Adipocyte (in vitro differentiated cells): ENCODE measurements at regions not wholly inside any gene's neighbourhood (a gene's known extent, or its start where the extent isn't known, plus 50 kb on each side); places are given as distances from the start of the nearest gene placed in this dataset.
A peak's percentile ranks its signal among the peaks of the same experiment; 100 is the strongest.

ENCODE experiments used
- DNase-seq: peaks from one replicate; pipeline ENCODE4 v3.0.0-alpha.2; 2015; ENCODE audit warnings: low read depth
- H3K27me3 ChIP-seq: replicated peaks from 2 replicates; pipeline ENCODE4 v1.7.0; 2013; ENCODE audit warnings: mild to moderate bottlenecking, low read length, moderate library complexity; ENCODE audit not compliant: control insufficient read depth, insufficient read depth
- H3K36me3 ChIP-seq: 2 replicates; pipeline ENCODE4 v1.7.0; 2013; ENCODE audit warnings: low read length, mild to moderate bottlenecking, moderate library complexity; ENCODE audit not compliant: control insufficient read depth, insufficient read depth, severe bottlenecking
- H3K4me1 ChIP-seq: 2 replicates; pipeline ENCODE4 v1.7.0; 2013; ENCODE audit warnings: mild to moderate bottlenecking, low read length, moderate library complexity; ENCODE audit not compliant: control insufficient read depth, insufficient read depth
- H3K4me3 ChIP-seq: 2 replicates; pipeline ENCODE4 v1.7.0; 2013; ENCODE audit warnings: mild to moderate bottlenecking, low read length, moderate library complexity
- H3K9ac ChIP-seq: 2 replicates; pipeline ENCODE4 v1.7.0; 2013; ENCODE audit warnings: mild to moderate bottlenecking, low read length, moderate library complexity
- H3K9me3 ChIP-seq: 2 replicates; pipeline ENCODE4 v1.7.0; 2013; ENCODE audit warnings: mild to moderate bottlenecking, low read length, moderate library complexity; ENCODE audit not compliant: control insufficient read depth

GRCh38 chr3:177512945-177513814 lies 315.9 kb upstream of the TBL1XR1 start:
- no peaks in the 10 kb centered on the region for H3K27me3 ChIP-seq
- no peak overlapping the region for H3K9ac ChIP-seq
- peak; percentile 49 for DNase-seq
- no peaks in the 10 kb centered on the region for H3K36me3 ChIP-seq
- peaks cover 31% of the 10 kb centered on the region for H3K4me1 ChIP-seq
- no peaks in the 10 kb centered on the region for H3K9me3 ChIP-seq
- H3K4me3 ChIP-seq, result peak overlapping the region; percentile 22

- DNase-seq, result no peak
- no peak overlapping the region for H3K4me3 ChIP-seq
- H3K9ac ChIP-seq, result no peak overlapping the region
- no peaks in the 10 kb centered on the region for H3K27me3 ChIP-seq
- no peaks in the 10 kb centered on the region for H3K36me3 ChIP-seq
- peaks cover 31% of the 10 kb centered on the region for H3K4me1 ChIP-seq
- H3K9me3 ChIP-seq, result no peaks in the 10 kb centered on the region
Observed at GRCh38 chr3:177513815-177514610, 316.7 kb upstream of the TBL1XR1 start.

- DNase-seq, result no peak
- H3K4me1 ChIP-seq, result peaks cover 31% of the 10 kb centered on the region
- no peaks in the 10 kb centered on the region for H3K27me3 ChIP-seq
- no peaks in the 10 kb centered on the region for H3K36me3 ChIP-seq
- H3K9ac ChIP-seq, result no peak overlapping the region
- no peaks in the 10 kb centered on the region for H3K9me3 ChIP-seq
- H3K4me3 ChIP-seq, result no peak overlapping the region
Observed at GRCh38 chr3:177514611-177515499, 317.6 kb upstream of the TBL1XR1 start.

- H3K36me3 ChIP-seq, result no peaks in the 10 kb centered on the region
- H3K4me3 ChIP-seq, result no peak overlapping the region
- H3K9me3 ChIP-seq, result no peaks in the 10 kb centered on the region
- peaks cover 31% of the 10 kb centered on the region for H3K4me1 ChIP-seq
- H3K27me3 ChIP-seq, result no peaks in the 10 kb centered on the region
- no peak for DNase-seq
- peak overlapping the region; percentile 26 for H3K9ac ChIP-seq
Observed at GRCh38 chr3:177515786-177516157, 318.5 kb upstream of the TBL1XR1 start.

GRCh38 chr3:177516158-177517011 lies 319.1 kb upstream of the TBL1XR1 start:
- H3K27me3 ChIP-seq, result no peaks in the 10 kb centered on the region
- H3K9ac ChIP-seq, result peak overlapping the region; percentile 26
- no peaks in the 10 kb centered on the region for H3K9me3 ChIP-seq
- H3K36me3 ChIP-seq, result no peaks in the 10 kb centered on the region
- H3K4me3 ChIP-seq, result no peak overlapping the region
- H3K4me1 ChIP-seq, result peaks cover 31% of the 10 kb centered on the region
- DNase-seq, result peak; percentile 90

- H3K9ac ChIP-seq, result no peak overlapping the region
- H3K9me3 ChIP-seq, result no peaks in the 10 kb centered on the region
- DNase-seq, result no peak
- no peaks in the 10 kb centered on the region for H3K27me3 ChIP-seq
- H3K4me3 ChIP-seq, result no peak overlapping the region
- H3K36me3 ChIP-seq, result no peaks in the 10 kb centered on the region
- H3K4me1 ChIP-seq, result peaks cover 32% of the 10 kb centered on the region
Observed at GRCh38 chr3:177517906-177518305, 320.6 kb upstream of the TBL1XR1 start.

GRCh38 chr3:177519588-177519987 lies 322.3 kb upstream of the TBL1XR1 start:
- DNase-seq, result no peak
- Histone ChIP-seq H3K36me3 (no peaks in the 10 kb centered on the region), H3K9me3 (no peaks in the 10 kb centered on the region), H3K4me1 (peaks cover 30% of the 10 kb centered on the region), H3K4me3 (no peak overlapping the region), H3K9ac (no peak overlapping the region), H3K27me3 (no peaks in the 10 kb centered on the region)

GRCh38 chr3:177521305-177521704 lies 324.0 kb upstream of the TBL1XR1 start:
- no peak overlapping the region for H3K9ac ChIP-seq
- DNase-seq, result no peak
- H3K27me3 ChIP-seq, result no peaks in the 10 kb centered on the region
- H3K9me3 ChIP-seq, result no peaks in the 10 kb centered on the region
- no peaks in the 10 kb centered on the region for H3K36me3 ChIP-seq
- H3K4me1 ChIP-seq, result peaks cover 23% of the 10 kb centered on the region
- H3K4me3 ChIP-seq, result no peak overlapping the region

GRCh38 chr3:177522051-177522450 lies 324.8 kb upstream of the TBL1XR1 start:
- no peak for DNase-seq
- no peaks in the 10 kb centered on the region for H3K27me3 ChIP-seq
- H3K9me3 ChIP-seq, result no peaks in the 10 kb centered on the region
- H3K36me3 ChIP-seq, result no peaks in the 10 kb centered on the region
- H3K4me3 ChIP-seq, result no peak overlapping the region
- peaks cover 16% of the 10 kb centered on the region for H3K4me1 ChIP-seq
- no peak overlapping the region for H3K9ac ChIP-seq

- Histone ChIP-seq H3K36me3 (no peaks in the 10 kb centered on the region), H3K27me3 (no peaks in the 10 kb centered on the region), H3K4me1 (peaks cover 16% of the 10 kb centered on the region), H3K9me3 (no peaks in the 10 kb centered on the region), H3K9ac (no peak overlapping the region), H3K4me3 (no peak overlapping the region)
- no peak for DNase-seq
Observed at GRCh38 chr3:177523067-177523675, 325.9 kb upstream of the TBL1XR1 start.
